SH-SY5Y (cell line): ENCODE measurements at regions not wholly inside any gene's neighbourhood (a gene's known extent, or its start where the extent isn't known, plus 50 kb on each side); places are given as distances from the start of the nearest gene placed in this dataset.

ENCODE experiments used
- GATA2 ChIP-seq: IDR thresholded peaks from 2 replicates; pipeline ENCODE4 v1.6.1; 2011; ENCODE audit warnings: mild to moderate bottlenecking, low read depth, low read length
- GATA3 ChIP-seq: IDR thresholded peaks from 2 replicates; pipeline ENCODE4 v1.6.1; 2011; ENCODE audit warnings: low read depth, mild to moderate bottlenecking, low read length, moderate library complexity

GRCh38 chr3:177982034-177982433 lies 554.2 kb upstream of the KCNMB2 start:
- TF ChIP-seq GATA3 (no peak), GATA2 (no peak)

- TF ChIP-seq GATA2 (no peak), GATA3 (no peak)
These were observed 552.9 kb upstream of the KCNMB2 start for GRCh38 chr3:177983320-177983719.

GRCh38 chr3:177992993-177993970 lies 543.0 kb upstream of the KCNMB2 start:
- TF ChIP-seq GATA3 (no peak), GATA2 (no peak)

- TF ChIP-seq GATA3 (no peak), GATA2 (no peak)
These were observed 541.3 kb upstream of the KCNMB2 start for GRCh38 chr3:177994976-177995375.

- TF ChIP-seq GATA3 (no peak), GATA2 (no peak)
These were observed 540.7 kb upstream of the KCNMB2 start for GRCh38 chr3:177995381-177996085.

GRCh38 chr3:178001670-178002101 lies 534.5 kb upstream of the KCNMB2 start:
- TF ChIP-seq GATA2 = no peak
- TF ChIP-seq GATA3 = no peak

GRCh38 chr3:178002113-178002512 lies 534.1 kb upstream of the KCNMB2 start:
- TF ChIP-seq GATA3 (no peak), GATA2 (no peak)

GRCh38 chr3:178003756-178004155 lies 532.5 kb upstream of the KCNMB2 start:
- no peak for TF ChIP-seq GATA2

GRCh38 chr3:178005961-178006360 lies 530.3 kb upstream of the KCNMB2 start:
- TF ChIP-seq GATA3 (no peak), GATA2 (no peak)

- TF ChIP-seq GATA3 = no peak
These were observed 525.9 kb upstream of the KCNMB2 start for GRCh38 chr3:178010306-178010705.

- no peak for TF ChIP-seq GATA3
- no peak for TF ChIP-seq GATA2
These were observed 516.6 kb upstream of the KCNMB2 start for GRCh38 chr3:178019645-178020044.

- no peak for TF ChIP-seq GATA3
- TF ChIP-seq GATA2 = no peak
These were observed 513.6 kb upstream of the KCNMB2 start for GRCh38 chr3:178022599-178022998.

GRCh38 chr3:178028933-178029332 lies 507.3 kb upstream of the KCNMB2 start:
- TF ChIP-seq GATA3 = no peak
- no peak for TF ChIP-seq GATA2

- TF ChIP-seq GATA2 (no peak), GATA3 (no peak)
These were observed 499.6 kb upstream of the KCNMB2 start for GRCh38 chr3:178036451-178037144.

GRCh38 chr3:178041931-178042330 lies 494.3 kb upstream of the KCNMB2 start:
- TF ChIP-seq GATA2 = no peak
- no peak for TF ChIP-seq GATA3
